ENCODE measurements at regions not wholly inside any gene's neighbourhood (a gene's known extent, or its start where the extent isn't known, plus 50 kb on each side); places are given as distances from the start of the nearest gene placed in this dataset.

DNA sequence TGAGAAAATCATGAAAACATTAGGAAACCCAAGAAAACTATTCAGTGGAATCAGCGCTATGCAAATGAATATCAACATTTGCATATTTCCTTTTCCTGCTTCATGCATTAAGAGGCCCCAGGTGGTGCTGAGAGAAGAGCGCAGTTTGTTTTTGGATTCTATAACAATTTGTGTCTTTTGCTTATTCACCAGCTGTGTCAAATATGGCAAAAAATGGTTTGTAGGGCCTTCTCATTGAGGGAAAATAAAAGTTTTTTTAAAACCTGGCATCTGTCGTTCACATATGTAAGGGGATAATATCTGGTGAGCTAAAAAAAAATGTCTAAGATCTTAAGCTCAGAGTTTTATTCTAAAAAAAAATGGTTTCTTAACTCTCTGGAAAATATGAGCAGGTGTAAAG is 122.5 kb upstream of the ROBO2 start:
- TF ChIP-seq CTCF (IDR thresholded peaks at IDR 0.05; ENCODE audit: low read length) (no peak), EZH2 (optimal IDR thresholded peaks at IDR 0.05; ENCODE audit: low read depth, low read length) (no peak)
